ENCODE measurements at regions not wholly inside any gene's neighbourhood (a gene's known extent, or its start where the extent isn't known, plus 50 kb on each side); places are given as distances from the start of the nearest gene placed in this dataset.
"Not testable (repeated sequence)": the region's sequence is repeated elsewhere in the genome, so short reads cannot be mapped to it uniquely, and the experiment has no call there.

GRCh38 chr3:5899014-5899761, 711.7 kb downstream of the EDEM1 start:
- no peak for DNase-seq (ENCODE audit: low read depth in 2 of 3, low spot score in 2 of 3)

- no peak for DNase-seq (ENCODE audit: low read depth in 2 of 3, low spot score in 2 of 3)
These were observed 730.4 kb downstream of the EDEM1 start for GRCh38 chr3:5917932-5918331.

GRCh38 chr3:5918626-5919025, 731.1 kb downstream of the EDEM1 start:
- DNase-seq (ENCODE audit: low read depth in 2 of 3, low spot score in 2 of 3) = no peak

GRCh38 chr3:5929027-5929426, 741.5 kb downstream of the EDEM1 start:
- DNase-seq (ENCODE audit: low read depth in 2 of 3, low spot score in 2 of 3) = no peak

- DNase-seq (ENCODE audit: low read depth in 2 of 3, low spot score in 2 of 3) = not testable (repeated sequence)
These were observed 756.6 kb downstream of the EDEM1 start for GRCh38 chr3:5944061-5944460.

- DNase-seq (ENCODE audit: low read depth in 2 of 3, low spot score in 2 of 3) = no peak
These were observed 760.6 kb downstream of the EDEM1 start for GRCh38 chr3:5948084-5948483.

- DNase-seq (ENCODE audit: low read depth in 2 of 3, low spot score in 2 of 3) = no peak
These were observed 763.5 kb downstream of the EDEM1 start for GRCh38 chr3:5951026-5951425.

GRCh38 chr3:5972586-5972985, 785.1 kb downstream of the EDEM1 start:
- DNase-seq (ENCODE audit: low read depth in 2 of 3, low spot score in 2 of 3) = no peak

- DNase-seq (ENCODE audit: low read depth in 2 of 3, low spot score in 2 of 3) = no peak
These were observed 787.3 kb downstream of the EDEM1 start for GRCh38 chr3:5974630-5975322.

- DNase-seq (ENCODE audit: low read depth in 2 of 3, low spot score in 2 of 3) = no peak
These were observed 789.8 kb downstream of the EDEM1 start for GRCh38 chr3:5977331-5977730.

- no peak for DNase-seq (ENCODE audit: low read depth in 2 of 3, low spot score in 2 of 3)
These were observed 793.0 kb downstream of the EDEM1 start for GRCh38 chr3:5980475-5980874.

- no peak for DNase-seq (ENCODE audit: low read depth in 2 of 3, low spot score in 2 of 3)
These were observed 807.1 kb downstream of the EDEM1 start for GRCh38 chr3:5994651-5995050.

- no peak for DNase-seq (ENCODE audit: low read depth in 2 of 3, low spot score in 2 of 3)
These were observed 830.9 kb downstream of the EDEM1 start for GRCh38 chr3:6018456-6018855.

- DNase-seq (ENCODE audit: low read depth in 2 of 3, low spot score in 2 of 3) = no peak
These were observed 835.1 kb downstream of the EDEM1 start for GRCh38 chr3:6022621-6023020.

- DNase-seq (ENCODE audit: low read depth in 2 of 3, low spot score in 2 of 3) = no peak
These were observed 835.9 kb upstream of the GRM7 start for GRCh38 chr3:6025032-6025431.

- DNase-seq (ENCODE audit: low read depth in 2 of 3, low spot score in 2 of 3) = not testable (repeated sequence)
These were observed 830.3 kb upstream of the GRM7 start for GRCh38 chr3:6030648-6031047.

GRCh38 chr3:6035626-6036025, 825.3 kb upstream of the GRM7 start:
- no peak for DNase-seq (ENCODE audit: low read depth in 2 of 3, low spot score in 2 of 3)

- DNase-seq (ENCODE audit: low read depth in 2 of 3, low spot score in 2 of 3) = no peak
These were observed 820.9 kb upstream of the GRM7 start for GRCh38 chr3:6039971-6040370.

GRCh38 chr3:6041894-6042293, 819.0 kb upstream of the GRM7 start:
- no peak for DNase-seq (ENCODE audit: low read depth in 2 of 3, low spot score in 2 of 3)

- DNase-seq (ENCODE audit: low read depth in 2 of 3, low spot score in 2 of 3) = no peak
These were observed 813.9 kb upstream of the GRM7 start for GRCh38 chr3:6047016-6047415.

- DNase-seq (ENCODE audit: low read depth in 2 of 3, low spot score in 2 of 3) = no peak
These were observed 800.7 kb upstream of the GRM7 start for GRCh38 chr3:6060251-6060650.
